ENCODE measurements at regions not wholly inside any gene's neighbourhood (a gene's known extent, or its start where the extent isn't known, plus 50 kb on each side); places are given as distances from the start of the nearest gene placed in this dataset.
A peak's percentile ranks its signal among the peaks of the same experiment; 100 is the strongest.

DNA sequence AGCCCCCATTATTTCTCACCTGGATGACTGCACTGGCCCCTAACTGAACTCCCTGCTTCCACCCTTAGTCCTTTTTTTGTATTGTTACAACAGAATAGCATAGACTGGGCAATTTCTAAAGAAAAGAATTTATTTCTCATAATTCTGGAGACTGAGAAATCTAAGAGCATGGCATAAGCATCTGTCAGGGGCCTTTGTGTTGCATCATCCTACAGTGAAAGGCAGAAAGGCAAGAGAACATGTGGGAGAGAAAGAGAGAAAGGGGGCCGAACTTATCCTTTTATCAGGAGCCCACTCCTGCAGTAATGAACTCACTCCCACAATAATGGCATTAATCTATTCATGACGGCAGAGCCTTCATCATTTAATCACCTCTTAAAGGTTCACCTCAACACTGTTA is 122.1 kb downstream of the EFNB1 start:
- Histone ChIP-seq H3K4me1 (no peaks in the 10 kb centered on the region), H3K36me3 (no peaks in the 10 kb centered on the region), H3K9me3 (no peaks in the 10 kb centered on the region), H3K27me3 (no peaks in the 10 kb centered on the region), H3K4me3 (no peak overlapping the region), H3K27ac (no peak overlapping the region)
- intact Hi-C loops (cut with DNase I), result no loop called here
- DNase-seq (no peak), ATAC-seq (no peak)
- TF ChIP-seq CTCF (IDR thresholded peaks at IDR 0.05), result no peak
- no peak for TF ChIP-seq POLR2A (IDR thresholded peaks at IDR 0.05)
- 26% methylated on average over 2 of the region's 2 CpGs for WGBS (ENCODE audit: insufficient coverage, low coverage, low lambda C conversion rate, missing lambda C conversion rate)

DNA sequence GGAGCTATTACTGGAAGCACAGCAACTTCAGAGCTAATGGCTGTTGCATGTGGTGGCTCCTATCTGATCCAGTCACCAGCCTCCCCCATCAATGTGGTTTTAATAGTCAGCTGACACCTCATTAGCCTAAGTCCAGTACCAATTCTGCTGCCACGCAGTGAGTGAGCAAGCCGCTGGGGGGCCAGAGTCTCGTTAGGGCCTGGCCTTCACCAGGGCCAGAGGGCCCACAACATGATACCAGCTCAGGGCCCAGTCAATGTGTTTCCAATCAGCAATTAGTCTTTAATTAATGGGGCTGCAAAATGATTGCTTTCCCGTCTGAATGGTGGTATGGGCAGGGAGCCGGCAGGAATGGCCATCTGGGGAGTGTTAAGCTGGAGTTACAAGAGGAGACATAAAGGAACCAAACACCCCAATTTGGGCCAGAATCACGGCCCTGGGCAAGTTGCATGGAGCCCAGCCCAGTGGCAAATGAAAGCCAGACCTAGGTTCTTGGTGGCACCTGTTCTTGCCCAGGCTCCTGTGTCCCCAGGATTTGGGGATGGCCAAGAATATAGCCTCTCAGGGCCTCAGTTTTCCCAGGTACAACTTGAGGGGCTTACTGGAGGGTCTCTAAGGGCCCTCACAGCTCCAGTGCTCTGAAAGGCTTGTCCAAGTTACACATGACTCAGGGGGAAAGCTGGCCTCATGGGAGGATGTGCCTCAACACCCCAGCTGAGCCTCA is 119.2 kb downstream of the EFNB1 start:
- intact Hi-C loops (cut with DNase I), result no loop called here
- H3K9me3 ChIP-seq, result no peaks in the 10 kb centered on the region
- DNase-seq (no peak), ATAC-seq (no peak)
- H3K27me3 ChIP-seq, result no peaks in the 10 kb centered on the region
- 65% methylated on average over 5 of the region's 6 CpGs for WGBS (ENCODE audit: insufficient coverage, low coverage, low lambda C conversion rate, missing lambda C conversion rate)
- H3K36me3 ChIP-seq, result no peaks in the 10 kb centered on the region
- H3K27ac ChIP-seq, result no peak overlapping the region
- no peak for TF ChIP-seq CTCF (IDR thresholded peaks at IDR 0.05)
- no peak for TF ChIP-seq POLR2A (IDR thresholded peaks at IDR 0.05)
- H3K4me1 ChIP-seq, result no peaks in the 10 kb centered on the region
- H3K4me3 ChIP-seq, result no peak overlapping the region

GRCh38 chrX:68945603-68946228 is 116.9 kb downstream of the EFNB1 start:
- Histone ChIP-seq H3K4me1 (no peaks in the 10 kb centered on the region), H3K4me3 (no peak overlapping the region), H3K9me3 (no peaks in the 10 kb centered on the region), H3K27me3 (no peaks in the 10 kb centered on the region), H3K36me3 (no peaks in the 10 kb centered on the region), H3K27ac (no peak overlapping the region)
- no peak for TF ChIP-seq POLR2A (IDR thresholded peaks at IDR 0.05)
- peak in 3 of 4 donors; percentile 18 to 19 (median 18) for TF ChIP-seq CTCF (IDR thresholded peaks at IDR 0.05)
- 57% methylated on average over 6 of the region's 10 CpGs for WGBS (ENCODE audit: insufficient coverage, low coverage, low lambda C conversion rate, missing lambda C conversion rate)
- DNase-seq, result no peak
- ATAC-seq, result peak in 1 of 4 donors; percentile 31
- intact Hi-C loops (cut with DNase I), result no loop called here

DNA sequence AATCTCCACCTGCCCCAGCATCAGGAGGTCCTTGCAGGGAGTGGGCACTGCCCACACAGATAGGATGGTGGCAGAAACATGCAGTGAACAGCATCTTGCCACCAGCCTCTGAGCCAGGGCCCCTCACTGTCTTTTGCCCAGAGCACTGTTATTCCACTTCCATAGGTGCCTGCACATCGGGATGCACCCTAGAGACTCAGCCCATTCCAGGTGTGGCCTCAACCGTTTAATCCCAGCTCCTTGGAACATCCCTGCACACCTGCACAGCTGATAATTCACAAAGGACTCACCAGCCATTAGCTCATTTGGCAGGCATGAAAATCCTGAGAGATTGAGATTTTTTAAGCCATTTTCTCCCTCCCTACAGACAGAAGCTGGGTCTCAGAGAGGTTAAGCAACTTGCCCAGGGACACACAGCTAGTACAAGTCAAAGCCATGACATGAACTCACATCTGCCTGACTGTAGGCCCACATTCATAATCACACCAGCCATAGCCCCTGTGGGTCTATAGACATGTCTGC is 116.3 kb downstream of the EFNB1 start:
- no peaks in the 10 kb centered on the region for H3K9me3 ChIP-seq
- no peaks in the 10 kb centered on the region for H3K36me3 ChIP-seq
- no peaks in the 10 kb centered on the region for H3K27me3 ChIP-seq
- DNase-seq, result no peak
- no peak overlapping the region for H3K27ac ChIP-seq
- H3K4me3 ChIP-seq, result no peak overlapping the region
- TF ChIP-seq POLR2A (IDR thresholded peaks at IDR 0.05) (no peak), CTCF (IDR thresholded peaks at IDR 0.05) (no peak)
- no peak for ATAC-seq
- no CpG with 5 or more reads among the region's 2 CpGs for WGBS (ENCODE audit: insufficient coverage, low coverage, low lambda C conversion rate, missing lambda C conversion rate)
- H3K4me1 ChIP-seq, result no peaks in the 10 kb centered on the region
- intact Hi-C loops (cut with DNase I), result no loop called here
